IMR-90 (cell line): ENCODE measurements at regions not wholly inside any gene's neighbourhood (a gene's known extent, or its start where the extent isn't known, plus 50 kb on each side); places are given as distances from the start of the nearest gene placed in this dataset.

Source experiments
- ATAC-seq: fragments of 200-7000 bp; cut with Tn5 transposase; 2 replicates; pipeline ENCODE4 v1.9.1; 2020; ENCODE audit warnings: low read depth, mild to moderate bottlenecking, moderate library complexity
- BruUV-seq: library from RNA; stranded (reverse); fragments of 400-500 nt; replicated peaks from 2 replicates; lab custom pipeline; 2021; lab: Mats Ljungman, UMichigan
- CTCF ChIA-PET: fragments of 300-600 bp; formaldehyde crosslinking; extraction: SDS; loops from one replicate; lab custom pipeline; 2021; ENCODE audit warnings: antibody characterized with exemption; lab: Yijun Ruan, JAX
- POLR2A ChIA-PET: fragments of 300-600 bp; sonication (Branson Sonifier 250); formaldehyde crosslinking; loops from one replicate; lab custom pipeline; 2022; ENCODE audit warnings: antibody characterized with exemption; ENCODE audit not compliant: unreplicated experiment; lab: Charles Lee
- DNase-seq: peaks from one replicate; pipeline ENCODE4 v3.0.0; 2013
- H2AFZ ChIP-seq: replicated peaks from 2 replicates; pipeline ENCODE3; 2013; ENCODE audit warnings: low read length, mild to moderate bottlenecking; ENCODE audit not compliant: poor library complexity
- H2AK5ac ChIP-seq: 2 replicates; pipeline ENCODE4 v1.6.1; 2013; ENCODE audit warnings: low read depth, low read length, inconsistent platforms
- H2AK9ac ChIP-seq: replicated peaks from 2 replicates; pipeline ENCODE3; 2013; ENCODE audit warnings: mild to moderate bottlenecking, low read depth, low read length, moderate library complexity; ENCODE audit not compliant: poor library complexity
- H2BK120ac ChIP-seq: 2 replicates; pipeline ENCODE4 v1.6.1; 2013; ENCODE audit warnings: low read depth, low read length, inconsistent platforms
- H2BK15ac ChIP-seq: 3 replicates; pipeline ENCODE4 v1.6.1; 2013; ENCODE audit warnings: low read depth, low read length, inconsistent platforms
- H2BK20ac ChIP-seq: 2 replicates; pipeline ENCODE4 v1.6.1; 2013; ENCODE audit warnings: low read depth, mild to moderate bottlenecking, inconsistent platforms, low read length, moderate library complexity
- H2BK5ac ChIP-seq: 2 replicates; pipeline ENCODE4 v1.6.1; 2013; ENCODE audit warnings: mild to moderate bottlenecking, low read depth, low read length, inconsistent platforms; ENCODE audit not compliant: poor library complexity, severe bottlenecking
- H3K14ac ChIP-seq: replicated peaks from 2 replicates; pipeline ENCODE4 v1.6.1; 2013; ENCODE audit warnings: low read depth, low read length, inconsistent platforms
- H3K18ac ChIP-seq: 2 replicates; pipeline ENCODE4 v1.6.1; 2013; ENCODE audit warnings: low read depth, low read length, control low read depth
- H3K23ac ChIP-seq: 2 replicates; pipeline ENCODE4 v1.6.1; 2013; ENCODE audit warnings: low read depth, low read length, inconsistent platforms
- H3K27ac ChIP-seq: 2 replicates; pipeline ENCODE4 v1.5.1; 2013; ENCODE audit warnings: mild to moderate bottlenecking, control low read depth, low read length; ENCODE audit not compliant: insufficient read depth
- H3K27me3 ChIP-seq: 2 replicates; pipeline ENCODE4 v1.6.1; 2013; ENCODE audit warnings: low read length; ENCODE audit not compliant: control insufficient read depth, insufficient read depth
- H3K36me3 ChIP-seq: 2 replicates; pipeline ENCODE4 v1.6.1; 2013; ENCODE audit warnings: low read length, mixed read lengths; ENCODE audit not compliant: control insufficient read depth, insufficient read depth
- H3K4ac ChIP-seq: 2 replicates; pipeline ENCODE4 v1.6.1; 2013; ENCODE audit warnings: low read depth, low read length, inconsistent platforms
- H3K4me1 ChIP-seq: 2 replicates; pipeline ENCODE4 v1.6.1; 2013; ENCODE audit warnings: low read length, mixed read lengths; ENCODE audit not compliant: control insufficient read depth, insufficient read depth
- H3K4me2 ChIP-seq: 2 replicates; pipeline ENCODE4 v1.6.1; 2013; ENCODE audit warnings: low read depth, mild to moderate bottlenecking, control low read depth, low read length, moderate library complexity
- H3K4me3 ChIP-seq: 2 replicates; pipeline ENCODE4 v1.5.1; 2013; ENCODE audit warnings: low read depth, mild to moderate bottlenecking, control low read depth, low read length, moderate library complexity; ENCODE audit not compliant: insufficient read depth
- H3K56ac ChIP-seq: 2 replicates; pipeline ENCODE4 v1.6.1; 2013; ENCODE audit warnings: low read length, inconsistent platforms; ENCODE audit not compliant: insufficient read depth; ENCODE audit errors: extremely low read depth
- H3K79me1 ChIP-seq, 2 experiments: 2 replicates each; pipeline ENCODE4 v1.6.1; 2013; ENCODE audit warnings: low read length in 2 of 2, inconsistent platforms in 1 of 2, low read depth in 1 of 2
- H3K9ac ChIP-seq: 2 replicates; pipeline ENCODE4 v1.6.1; 2013; ENCODE audit warnings: low read depth, low read length, control low read depth
- H3K9me1 ChIP-seq: 2 replicates; pipeline ENCODE4 v1.6.1; 2013; ENCODE audit warnings: low read length, inconsistent platforms; ENCODE audit not compliant: insufficient read depth
- H3K9me3 ChIP-seq: 2 replicates; pipeline ENCODE4 v1.6.1; 2013; ENCODE audit warnings: low read length; ENCODE audit not compliant: control insufficient read depth, insufficient read depth
- H4K20me1 ChIP-seq: 2 replicates; pipeline ENCODE4 v1.6.1; 2013; ENCODE audit warnings: low read length, inconsistent platforms; ENCODE audit not compliant: insufficient read depth
- H4K5ac ChIP-seq: 2 replicates; pipeline ENCODE4 v1.6.1; 2013; ENCODE audit warnings: mild to moderate bottlenecking, low read depth, low read length, control low read depth
- H4K8ac ChIP-seq, 2 experiments: 2 replicates each; pipeline ENCODE4 v1.6.1; 2013; ENCODE audit warnings: low read depth in 2 of 2, low read length in 2 of 2, control low read depth in 1 of 2, inconsistent platforms in 1 of 2
- H4K91ac ChIP-seq: 2 replicates; pipeline ENCODE4 v1.6.1; 2013; ENCODE audit warnings: low read depth, low read length, inconsistent platforms; ENCODE audit not compliant: insufficient read depth
- BHLHE40 ChIP-seq: fragments of 150-350 bp; IDR thresholded peaks from 2 replicates; pipeline ENCODE4 v1.6.1; 2016; ENCODE audit warnings: mild to moderate bottlenecking, low read depth, low read length
- CEBPB ChIP-seq: IDR thresholded peaks from 2 replicates; pipeline ENCODE4 v1.6.1; 2012; ENCODE audit warnings: low read depth, low read length, improper control_type of control experiment
- CHD1 ChIP-seq: IDR thresholded peaks from 2 replicates; pipeline ENCODE4 v1.6.1; 2012; ENCODE audit warnings: low read depth, low read length, improper control_type of control experiment
- FOS ChIP-seq: fragments of 150-350 bp; IDR thresholded peaks from 2 replicates; pipeline ENCODE4 v1.6.1; 2016; ENCODE audit warnings: low read depth, low read length
- MAFK ChIP-seq: IDR thresholded peaks from 2 replicates; pipeline ENCODE4 v1.6.1; 2012; ENCODE audit warnings: low read depth, low read length, improper control_type of control experiment
- MAZ ChIP-seq: IDR thresholded peaks from 2 replicates; pipeline ENCODE4 v1.6.1; 2012; ENCODE audit warnings: low read depth, mild to moderate bottlenecking, low read length, improper control_type of control experiment, moderate library complexity, borderline replicate concordance
- MXI1 ChIP-seq: IDR thresholded peaks from 2 replicates; pipeline ENCODE4 v1.6.1; 2012; ENCODE audit warnings: low read depth, mild to moderate bottlenecking, low read length, moderate library complexity, borderline replicate concordance
- NFE2L2 ChIP-seq: fragments of 150-350 bp; IDR thresholded peaks from 2 replicates; pipeline ENCODE4 v1.6.1; 2016; ENCODE audit warnings: low read depth, mild to moderate bottlenecking, low read length
- POLR2A ChIP-seq: IDR thresholded peaks from 2 replicates; pipeline ENCODE4 v1.6.1; 2012; ENCODE audit warnings: mild to moderate bottlenecking, low read depth, low read length
- RAD21 ChIP-seq: IDR thresholded peaks from 2 replicates; pipeline ENCODE4 v1.6.1; 2012; ENCODE audit warnings: low read length, improper control_type of control experiment
- RCOR1 ChIP-seq: IDR thresholded peaks from 2 replicates; pipeline ENCODE4 v1.6.1; 2012; ENCODE audit warnings: mild to moderate bottlenecking, low read length, improper control_type of control experiment; ENCODE audit not compliant: insufficient replicate concordance
- RFX5 ChIP-seq: IDR thresholded peaks from 2 replicates; pipeline ENCODE4 v1.8.0; 2012; ENCODE audit warnings: low read depth, mild to moderate bottlenecking, low read length, moderate library complexity
- SMC3 ChIP-seq: fragments of 150-350 bp; IDR thresholded peaks from 2 replicates; pipeline ENCODE4 v1.6.1; 2016; ENCODE audit warnings: low read depth, mild to moderate bottlenecking, antibody characterized with exemption, low read length, moderate library complexity
- WGBS, 2 experiments: methylation state at CpG; one replicate each; pipeline versions ENCODE4 v1.1.5 to v1.1.7; 2013; ENCODE audit warnings: missing lambda C conversion rate in 2 of 2; ENCODE audit not compliant: insufficient read length in 1 of 2; ENCODE audit errors: extremely low coverage in 2 of 2; 5-methylcytosine and 5-hydroxymethylcytosine counted together
- dilution Hi-C: fragments of 300-500 bp; cut with HindIII; formaldehyde crosslinking; loops from one replicate; pipeline ENCODE4 v1.14.3; 2018; ENCODE audit warnings: low sequenced_read_pairs; ENCODE audit not compliant: unreplicated experiment
- in situ Hi-C: fragments of 300-500 bp; cut with MboI; formaldehyde crosslinking; loops from 3 replicates; pipeline ENCODE4 v1.14.3; 2019; ENCODE audit warnings: low sequenced_read_pairs, inconsistent platforms, mixed read lengths
- intact Hi-C: fragments of 100-400 bp; cut with micrococcal nuclease; formaldehyde crosslinking; loops from 2 replicates; pipeline ENCODE4 v1.10.0; 2022
- TF ChIP-seq, protein P1 (sequence below): fragments of 150-350 bp; IDR thresholded peaks from 2 replicates; pipeline ENCODE4 v1.6.1; 2016; ENCODE audit warnings: low read depth, mild to moderate bottlenecking, low read length, moderate library complexity, borderline replicate concordance
- TF ChIP-seq, protein P2 (sequence below): conservative IDR thresholded peaks from 2 replicates; pipeline ENCODE4 v1.5.1; 2012; ENCODE audit warnings: mild to moderate bottlenecking, low read depth, low read length, improper control_type of control experiment
- TF ChIP-seq, protein P3 (sequence below): fragments of 150-350 bp; IDR thresholded peaks from 2 replicates; pipeline ENCODE4 v1.6.1; 2017; ENCODE audit warnings: mild to moderate bottlenecking, antibody characterized with exemption, low read length, low read depth

DNA sequence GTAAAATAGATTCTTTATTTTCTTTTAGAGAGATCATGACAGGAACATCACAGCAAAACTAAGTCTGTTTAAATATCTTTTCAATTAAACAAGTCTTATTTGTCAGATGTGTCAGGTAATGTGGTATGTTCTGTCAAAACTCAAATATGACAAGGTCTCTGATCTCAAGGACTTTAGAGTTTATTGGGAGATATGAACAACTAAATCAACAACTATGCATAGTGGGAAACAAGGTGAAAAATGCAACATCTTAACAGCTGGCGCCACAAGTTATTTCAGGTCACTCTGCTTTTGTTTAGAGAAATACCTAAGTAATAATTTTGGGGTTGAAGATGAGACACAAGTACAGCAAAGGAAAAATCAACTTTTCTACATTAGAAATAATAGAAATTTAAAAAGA, 779.4 kb upstream of the ADGRL4 start:
- Histone ChIP-seq H2AK5ac (no peak overlapping the region), H3K56ac (no peak overlapping the region), H3K23ac (no peak overlapping the region), H4K91ac (no peak overlapping the region), H3K4me1 (no peaks in the 10 kb centered on the region), H3K9ac (no peak overlapping the region), H3K79me1 (no peaks in the 10 kb centered on the region), H3K14ac (no peak overlapping the region), H2AK9ac (no peak overlapping the region), H4K20me1 (no peaks in the 10 kb centered on the region), H2BK5ac (no peak overlapping the region), H3K18ac (no peak overlapping the region), H3K4ac (no peak overlapping the region), H2BK15ac (no peak overlapping the region), H3K4me3 (no peak overlapping the region), H3K9me3 (no peaks in the 10 kb centered on the region), H3K4me2 (no peak overlapping the region), H3K27ac (no peak overlapping the region), H4K8ac (no peak overlapping the region), H2AFZ (no peak overlapping the region), H3K27me3 (no peaks in the 10 kb centered on the region), H3K36me3 (no peaks in the 10 kb centered on the region), H4K5ac (no peak overlapping the region), H2BK20ac (no peak overlapping the region), H2BK120ac (no peak overlapping the region), H3K9me1 (no peaks in the 10 kb centered on the region)
- no peak for ATAC-seq
- in situ Hi-C loops, result no loop called here
- no peak for DNase-seq
- no CpG with 5 or more reads among the region's 1 CpG for WGBS, 2 experiments
- ChIA-PET CTCF (no interaction called here), POLR2A (no interaction called here)
- intact Hi-C loops, result loop anchor here (1.0 kb wide), 1 partner anchor 12 kb away; no protein-coding TSS in a partner anchor
- dilution Hi-C loops, result no loop called here
- TF ChIP-seq, protein P1, sequence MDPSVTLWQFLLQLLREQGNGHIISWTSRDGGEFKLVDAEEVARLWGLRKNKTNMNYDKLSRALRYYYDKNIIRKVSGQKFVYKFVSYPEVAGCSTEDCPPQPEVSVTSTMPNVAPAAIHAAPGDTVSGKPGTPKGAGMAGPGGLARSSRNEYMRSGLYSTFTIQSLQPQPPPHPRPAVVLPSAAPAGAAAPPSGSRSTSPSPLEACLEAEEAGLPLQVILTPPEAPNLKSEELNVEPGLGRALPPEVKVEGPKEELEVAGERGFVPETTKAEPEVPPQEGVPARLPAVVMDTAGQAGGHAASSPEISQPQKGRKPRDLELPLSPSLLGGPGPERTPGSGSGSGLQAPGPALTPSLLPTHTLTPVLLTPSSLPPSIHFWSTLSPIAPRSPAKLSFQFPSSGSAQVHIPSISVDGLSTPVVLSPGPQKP, result no peak
- TF ChIP-seq RAD21 (no peak), SMC3 (no peak), NFE2L2 (no peak), MAZ (no peak), RFX5 (no peak), RCOR1 (no peak), CEBPB (no peak), POLR2A (no peak), FOS (no peak), CHD1 (no peak), BHLHE40 (no peak), MXI1 (no peak), MAFK (no peak)
- TF ChIP-seq, protein P2, sequence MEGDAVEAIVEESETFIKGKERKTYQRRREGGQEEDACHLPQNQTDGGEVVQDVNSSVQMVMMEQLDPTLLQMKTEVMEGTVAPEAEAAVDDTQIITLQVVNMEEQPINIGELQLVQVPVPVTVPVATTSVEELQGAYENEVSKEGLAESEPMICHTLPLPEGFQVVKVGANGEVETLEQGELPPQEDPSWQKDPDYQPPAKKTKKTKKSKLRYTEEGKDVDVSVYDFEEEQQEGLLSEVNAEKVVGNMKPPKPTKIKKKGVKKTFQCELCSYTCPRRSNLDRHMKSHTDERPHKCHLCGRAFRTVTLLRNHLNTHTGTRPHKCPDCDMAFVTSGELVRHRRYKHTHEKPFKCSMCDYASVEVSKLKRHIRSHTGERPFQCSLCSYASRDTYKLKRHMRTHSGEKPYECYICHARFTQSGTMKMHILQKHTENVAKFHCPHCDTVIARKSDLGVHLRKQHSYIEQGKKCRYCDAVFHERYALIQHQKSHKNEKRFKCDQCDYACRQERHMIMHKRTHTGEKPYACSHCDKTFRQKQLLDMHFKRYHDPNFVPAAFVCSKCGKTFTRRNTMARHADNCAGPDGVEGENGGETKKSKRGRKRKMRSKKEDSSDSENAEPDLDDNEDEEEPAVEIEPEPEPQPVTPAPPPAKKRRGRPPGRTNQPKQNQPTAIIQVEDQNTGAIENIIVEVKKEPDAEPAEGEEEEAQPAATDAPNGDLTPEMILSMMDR, result no peak
- TF ChIP-seq, protein P3, sequence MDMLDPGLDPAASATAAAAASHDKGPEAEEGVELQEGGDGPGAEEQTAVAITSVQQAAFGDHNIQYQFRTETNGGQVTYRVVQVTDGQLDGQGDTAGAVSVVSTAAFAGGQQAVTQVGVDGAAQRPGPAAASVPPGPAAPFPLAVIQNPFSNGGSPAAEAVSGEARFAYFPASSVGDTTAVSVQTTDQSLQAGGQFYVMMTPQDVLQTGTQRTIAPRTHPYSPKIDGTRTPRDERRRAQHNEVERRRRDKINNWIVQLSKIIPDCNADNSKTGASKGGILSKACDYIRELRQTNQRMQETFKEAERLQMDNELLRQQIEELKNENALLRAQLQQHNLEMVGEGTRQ, result no peak
- no TSS peak for BruUV-seq
